ENCODE measurements at regions not wholly inside any gene's neighbourhood (a gene's known extent, or its start where the extent isn't known, plus 50 kb on each side); places are given as distances from the start of the nearest gene placed in this dataset.

DNA sequence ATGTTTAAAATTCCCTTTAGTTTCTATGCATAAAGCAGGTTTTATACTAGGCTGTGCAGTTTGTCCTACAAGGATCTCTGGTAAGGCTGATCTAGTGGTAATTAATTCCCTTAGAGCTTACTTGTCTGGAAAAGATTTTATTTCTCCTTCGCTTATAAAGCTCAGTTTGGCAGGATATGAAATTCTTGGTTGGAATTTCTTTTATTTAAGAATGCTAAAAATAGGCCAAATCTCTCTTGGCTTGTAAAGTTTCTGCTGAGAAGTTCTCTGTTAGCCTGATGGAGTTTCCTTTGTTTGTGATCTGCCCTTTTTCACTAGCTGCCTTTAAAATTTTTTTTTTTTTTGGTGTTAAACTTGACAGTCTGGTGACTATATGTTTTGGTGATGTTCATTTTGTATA lies 237.1 kb upstream of the TLE4 start:
- no peak for DNase-seq
- Histone ChIP-seq H3K9ac (no peak overlapping the region), H3K27me3 (replicated peaks; ENCODE audit: insufficient read depth) (no peaks in the 10 kb centered on the region), H3K4me3 (no peak overlapping the region), H3F3A (ENCODE audit: insufficient read depth) (no peaks in the 10 kb centered on the region), H3K27ac (no peak overlapping the region), H2AFZ (no peak overlapping the region), H3K36me3 (ENCODE audit: low read depth) (no peaks in the 10 kb centered on the region), H3K4me2 (ENCODE audit: unreplicated experiment) (no peak overlapping the region), H4K20me1 (ENCODE audit: insufficient read depth) (no peaks in the 10 kb centered on the region), H3K79me2 (ENCODE audit: insufficient read depth) (no peaks in the 10 kb centered on the region), H3K9me3 (ENCODE audit: low read depth) (peaks cover 3% of the 10 kb centered on the region), H3K4me1 (ENCODE audit: insufficient read depth) (no peaks in the 10 kb centered on the region), H3K9me2 (ENCODE audit: insufficient read depth) (no peaks in the 10 kb centered on the region)
- in situ Hi-C loops (cut with MboI): no loop called here
- TF ChIP-seq EZH2 (IDR thresholded peaks at IDR 0.05; ENCODE audit: insufficient read depth, poor library complexity, severe bottlenecking): no peak
- no peak for TF ChIP-seq EZH2phosphoT487 (IDR thresholded peaks at IDR 0.05; ENCODE audit: insufficient read depth, low read depth)
- WGBS, 2 experiments (ENCODE audit: low coverage in 1 of 2, low lambda C conversion rate in 2 of 2, missing lambda C conversion rate in 2 of 2): 11% methylated on average over 1 of the region's 1 CpG

GRCh38 chr9:79335987-79336386 lies 235.8 kb upstream of the TLE4 start:
- Histone ChIP-seq H3K4me3 (no peak overlapping the region), H3K9me2 (ENCODE audit: insufficient read depth) (no peaks in the 10 kb centered on the region), H3K9me3 (ENCODE audit: low read depth) (peaks cover 3% of the 10 kb centered on the region), H3K27ac (no peak overlapping the region), H3K27me3 (replicated peaks; ENCODE audit: insufficient read depth) (no peaks in the 10 kb centered on the region), H3K9ac (no peak overlapping the region), H3K4me2 (ENCODE audit: unreplicated experiment) (no peak overlapping the region), H4K20me1 (ENCODE audit: insufficient read depth) (no peaks in the 10 kb centered on the region), H3K36me3 (ENCODE audit: low read depth) (no peaks in the 10 kb centered on the region), H3K79me2 (ENCODE audit: insufficient read depth) (no peaks in the 10 kb centered on the region), H2AFZ (no peak overlapping the region), H3K4me1 (ENCODE audit: insufficient read depth) (no peaks in the 10 kb centered on the region), H3F3A (ENCODE audit: insufficient read depth) (no peaks in the 10 kb centered on the region)
- no peak for TF ChIP-seq EZH2phosphoT487 (IDR thresholded peaks at IDR 0.05; ENCODE audit: insufficient read depth, low read depth)
- no peak for TF ChIP-seq EZH2 (IDR thresholded peaks at IDR 0.05; ENCODE audit: insufficient read depth, poor library complexity, severe bottlenecking)
- no peak for DNase-seq
- in situ Hi-C loops (cut with MboI): no loop called here
- 0 to 22% methylated on average over 1 of the region's 1 CpG for WGBS, 2 experiments (ENCODE audit: low coverage in 1 of 2, low lambda C conversion rate in 2 of 2, missing lambda C conversion rate in 2 of 2)

GRCh38 chr9:79341561-79341960 lies 230.2 kb upstream of the TLE4 start:
- 50 to 54% methylated on average over 6 of the region's 6 CpGs for WGBS, 2 experiments (ENCODE audit: low coverage in 1 of 2, low lambda C conversion rate in 2 of 2, missing lambda C conversion rate in 2 of 2)
- no peaks in the 10 kb centered on the region for H3K79me2 ChIP-seq (ENCODE audit: insufficient read depth)
- H3K27ac ChIP-seq: no peak overlapping the region
- TF ChIP-seq EZH2phosphoT487 (IDR thresholded peaks at IDR 0.05; ENCODE audit: insufficient read depth, low read depth): no peak
- no peaks in the 10 kb centered on the region for H3K36me3 ChIP-seq (ENCODE audit: low read depth)
- no peak overlapping the region for H2AFZ ChIP-seq
- no peaks in the 10 kb centered on the region for H3K4me1 ChIP-seq (ENCODE audit: insufficient read depth)
- H3K9me3 ChIP-seq (ENCODE audit: low read depth): no peaks in the 10 kb centered on the region
- no peaks in the 10 kb centered on the region for H3K27me3 ChIP-seq (replicated peaks; ENCODE audit: insufficient read depth)
- H3F3A ChIP-seq (ENCODE audit: insufficient read depth): no peaks in the 10 kb centered on the region
- DNase-seq: no peak
- no peak overlapping the region for H3K4me3 ChIP-seq
- in situ Hi-C loops (cut with MboI): no loop called here
- no peaks in the 10 kb centered on the region for H4K20me1 ChIP-seq (ENCODE audit: insufficient read depth)
- H3K9ac ChIP-seq: no peak overlapping the region
- H3K9me2 ChIP-seq (ENCODE audit: insufficient read depth): no peaks in the 10 kb centered on the region
- H3K4me2 ChIP-seq (ENCODE audit: unreplicated experiment): no peak overlapping the region

DNA sequence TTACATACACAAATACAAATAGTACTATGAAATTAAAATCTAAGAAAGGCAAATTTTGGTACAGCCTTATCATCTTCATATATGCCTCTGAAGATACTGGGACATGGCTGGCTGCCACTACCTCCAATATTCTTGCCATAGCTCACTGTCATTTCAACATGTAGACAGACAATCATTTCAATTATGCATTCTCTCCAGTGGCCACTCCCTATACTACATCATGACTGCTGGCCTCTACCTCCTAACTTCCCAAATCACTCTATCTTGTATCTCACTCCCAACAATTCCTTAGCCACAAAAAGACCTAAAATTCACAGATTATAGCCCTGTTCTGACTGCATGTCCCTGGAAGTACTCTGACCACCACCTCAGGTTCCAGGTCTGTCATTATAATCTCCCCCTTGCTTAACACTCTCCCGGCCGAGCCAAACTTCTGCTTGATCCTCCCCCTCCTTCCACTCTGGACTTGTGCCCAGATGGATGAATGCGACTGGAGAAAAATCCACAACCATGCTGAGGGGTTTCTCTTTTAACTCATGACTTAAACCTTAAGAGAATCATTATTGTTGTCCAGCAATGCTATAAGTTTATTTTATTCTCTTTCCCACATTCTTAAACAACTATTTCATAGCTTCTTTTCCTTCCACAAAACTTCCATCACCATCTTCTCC lies 225.3 kb upstream of the TLE4 start:
- H3K4me3 ChIP-seq: no peak overlapping the region
- no peak overlapping the region for H2AFZ ChIP-seq
- H3K27ac ChIP-seq: no peak overlapping the region
- H3K9ac ChIP-seq: no peak overlapping the region
- H3K9me3 ChIP-seq (ENCODE audit: low read depth): no peaks in the 10 kb centered on the region
- no peaks in the 10 kb centered on the region for H3K4me1 ChIP-seq (ENCODE audit: insufficient read depth)
- no peaks in the 10 kb centered on the region for H3K79me2 ChIP-seq (ENCODE audit: insufficient read depth)
- peak; percentile 2 for DNase-seq
- WGBS, 2 experiments (ENCODE audit: low coverage in 1 of 2, low lambda C conversion rate in 2 of 2, missing lambda C conversion rate in 2 of 2): 12 to 21% methylated on average over 3 of the region's 3 CpGs
- H3K27me3 ChIP-seq (replicated peaks; ENCODE audit: insufficient read depth): no peaks in the 10 kb centered on the region
- H3K9me2 ChIP-seq (ENCODE audit: insufficient read depth): no peaks in the 10 kb centered on the region; the same call in 1 of the 2 replicates
- no peaks in the 10 kb centered on the region for H4K20me1 ChIP-seq (ENCODE audit: insufficient read depth)
- no peaks in the 10 kb centered on the region for H3K36me3 ChIP-seq (ENCODE audit: low read depth)
- TF ChIP-seq EZH2phosphoT487 (IDR thresholded peaks at IDR 0.05; ENCODE audit: insufficient read depth, low read depth): no peak
- no peaks in the 10 kb centered on the region for H3F3A ChIP-seq (ENCODE audit: insufficient read depth)
- in situ Hi-C loops (cut with MboI): no loop called here
- H3K4me2 ChIP-seq (ENCODE audit: unreplicated experiment): no peak overlapping the region

- 70 to 71% methylated on average over 3 of the region's 3 CpGs for WGBS, 2 experiments (ENCODE audit: low coverage in 1 of 2, low lambda C conversion rate in 2 of 2, missing lambda C conversion rate in 2 of 2)
- no peaks in the 10 kb centered on the region for H3K79me2 ChIP-seq (ENCODE audit: insufficient read depth)
- no peaks in the 10 kb centered on the region for H4K20me1 ChIP-seq (ENCODE audit: insufficient read depth)
- no peaks in the 10 kb centered on the region for H3K36me3 ChIP-seq (ENCODE audit: low read depth)
- DNase-seq: no peak
- H3K27ac ChIP-seq: no peak overlapping the region
- H3K4me2 ChIP-seq (ENCODE audit: unreplicated experiment): no peak overlapping the region
- no peaks in the 10 kb centered on the region; the same call in 1 of the 2 replicates for H3K9me2 ChIP-seq (ENCODE audit: insufficient read depth)
- H3K4me3 ChIP-seq: no peak overlapping the region
- H3K9me3 ChIP-seq (ENCODE audit: low read depth): no peaks in the 10 kb centered on the region
- in situ Hi-C loops (cut with MboI): no loop called here
- no peak overlapping the region for H3K9ac ChIP-seq
- H3F3A ChIP-seq (ENCODE audit: insufficient read depth): no peaks in the 10 kb centered on the region
- peaks cover 9% of the 10 kb centered on the region for H3K4me1 ChIP-seq (ENCODE audit: insufficient read depth)
- TF ChIP-seq EZH2phosphoT487 (IDR thresholded peaks at IDR 0.05; ENCODE audit: insufficient read depth, low read depth): no peak
- no peak for TF ChIP-seq EZH2 (IDR thresholded peaks at IDR 0.05; ENCODE audit: insufficient read depth, poor library complexity, severe bottlenecking)
- H2AFZ ChIP-seq: no peak overlapping the region
- H3K27me3 ChIP-seq (replicated peaks; ENCODE audit: insufficient read depth): no peaks in the 10 kb centered on the region
Measured at GRCh38 chr9:79352322-79352721, 219.4 kb upstream of the TLE4 start.

Data from GM23248 (cell line).